Fibroblast of lung (primary cell): ENCODE measurements at regions not wholly inside any gene's neighbourhood (a gene's known extent, or its start where the extent isn't known, plus 50 kb on each side); places are given as distances from the start of the nearest gene placed in this dataset.

Source experiments
- EZH2 ChIP-seq: IDR thresholded peaks from 2 replicates; pipeline ENCODE4 v1.5.1; 2012; ENCODE audit warnings: low read length, control low read depth, mild to moderate bottlenecking; ENCODE audit errors: missing control alignments
- TF ChIP-seq, protein P1 (sequence below), 2 donors: IDR thresholded peaks in 1 of 2; conservative IDR thresholded peaks in 1 of 2; 1 replicate in 1 of 2; 2 replicates in 1 of 2; pipeline ENCODE4 v1.5.1; 2011 to 2012; ENCODE audit warnings: low read length in 2 of 2, control low read depth in 1 of 2, inconsistent platforms in 1 of 2, low read depth in 1 of 2, mild to moderate bottlenecking in 1 of 2

- TF ChIP-seq, protein P1, sequence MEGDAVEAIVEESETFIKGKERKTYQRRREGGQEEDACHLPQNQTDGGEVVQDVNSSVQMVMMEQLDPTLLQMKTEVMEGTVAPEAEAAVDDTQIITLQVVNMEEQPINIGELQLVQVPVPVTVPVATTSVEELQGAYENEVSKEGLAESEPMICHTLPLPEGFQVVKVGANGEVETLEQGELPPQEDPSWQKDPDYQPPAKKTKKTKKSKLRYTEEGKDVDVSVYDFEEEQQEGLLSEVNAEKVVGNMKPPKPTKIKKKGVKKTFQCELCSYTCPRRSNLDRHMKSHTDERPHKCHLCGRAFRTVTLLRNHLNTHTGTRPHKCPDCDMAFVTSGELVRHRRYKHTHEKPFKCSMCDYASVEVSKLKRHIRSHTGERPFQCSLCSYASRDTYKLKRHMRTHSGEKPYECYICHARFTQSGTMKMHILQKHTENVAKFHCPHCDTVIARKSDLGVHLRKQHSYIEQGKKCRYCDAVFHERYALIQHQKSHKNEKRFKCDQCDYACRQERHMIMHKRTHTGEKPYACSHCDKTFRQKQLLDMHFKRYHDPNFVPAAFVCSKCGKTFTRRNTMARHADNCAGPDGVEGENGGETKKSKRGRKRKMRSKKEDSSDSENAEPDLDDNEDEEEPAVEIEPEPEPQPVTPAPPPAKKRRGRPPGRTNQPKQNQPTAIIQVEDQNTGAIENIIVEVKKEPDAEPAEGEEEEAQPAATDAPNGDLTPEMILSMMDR (conservative IDR thresholded peaks at IDR 0.05 in 1 of 2, IDR thresholded peaks at IDR 0.05 in 1 of 2; ENCODE audit: low read depth in 1 of 2, low read length in 2 of 2), result no peak
- no peak for TF ChIP-seq EZH2
Measured at GRCh38 chr15:46277451-46277850, 642.6 kb downstream of the SQOR start.
